Muscle of leg (tissue), 3 donors: ENCODE measurements at regions not wholly inside any gene's neighbourhood (a gene's known extent, or its start where the extent isn't known, plus 50 kb on each side); places are given as distances from the start of the nearest gene placed in this dataset.
"Not testable (repeated sequence)": the region's sequence is repeated elsewhere in the genome, so short reads cannot be mapped to it uniquely, and the experiment has no call there.

ENCODE experiments used
- DNase-seq: peaks from one replicate; pipeline ENCODE4 v3.0.0; 2013
- H3K27ac ChIP-seq: one replicate; pipeline ENCODE4 v1.5.1; 2013; ENCODE audit warnings: mild to moderate bottlenecking, low read length, control low read depth
- H3K27me3 ChIP-seq: one replicate; pipeline ENCODE4 v1.6.1; 2013; ENCODE audit warnings: low read length; ENCODE audit not compliant: control insufficient read depth, insufficient read depth
- H3K36me3 ChIP-seq: one replicate; pipeline ENCODE4 v1.6.1; 2013; ENCODE audit warnings: low read length; ENCODE audit not compliant: control insufficient read depth, insufficient read depth
- H3K4me1 ChIP-seq: one replicate; pipeline ENCODE4 v1.6.1; 2013; ENCODE audit warnings: low read length; ENCODE audit not compliant: control insufficient read depth, insufficient read depth
- H3K4me3 ChIP-seq: one replicate; pipeline ENCODE4 v1.5.1; 2013; ENCODE audit warnings: low read length, control low read depth
- H3K9me3 ChIP-seq: replicated peaks from 2 replicates; pipeline ENCODE4 v1.6.1; 2013; ENCODE audit warnings: low read depth, low read length; ENCODE audit not compliant: control insufficient read depth
- WGBS: methylation state at CpG from one replicate; pipeline ENCODE4 v1.1.5; 2013; ENCODE audit warnings: missing lambda C conversion rate; ENCODE audit not compliant: insufficient coverage; 5-methylcytosine and 5-hydroxymethylcytosine counted together

DNA sequence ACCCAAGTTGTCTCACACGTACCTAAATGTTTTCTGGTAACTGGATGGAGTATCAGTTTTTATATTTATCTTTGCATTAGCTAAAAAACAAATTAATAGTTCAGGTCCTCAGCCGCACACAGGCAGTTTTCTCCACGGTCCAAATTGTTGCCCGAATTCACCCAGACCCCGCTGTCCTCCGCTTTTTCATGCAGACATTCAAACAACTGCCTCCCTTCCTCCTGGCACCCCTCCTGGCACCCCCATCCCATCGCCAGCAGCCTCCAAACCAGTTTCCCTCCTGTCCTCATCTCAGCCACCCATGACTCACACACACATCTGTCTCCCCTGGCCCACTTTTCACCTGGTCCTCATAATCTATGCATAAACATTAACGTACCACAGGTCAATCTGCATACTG lies 50.7 kb upstream of the RABL2A start:
- not testable (repeated sequence) for H3K4me3 ChIP-seq, H3K9me3 ChIP-seq, H3K27ac ChIP-seq, H3K4me1 ChIP-seq, H3K36me3 ChIP-seq, DNase-seq, H3K27me3 ChIP-seq
- WGBS = 88% methylated on average over 6 of the region's 8 CpGs
